Retinal pigment epithelial cell (primary cell): ENCODE measurements at regions not wholly inside any gene's neighbourhood (a gene's known extent, or its start where the extent isn't known, plus 50 kb on each side); places are given as distances from the start of the nearest gene placed in this dataset.
"Not testable (repeated sequence)": the region's sequence is repeated elsewhere in the genome, so short reads cannot be mapped to it uniquely, and the experiment has no call there.

Experiments used
- DNase-seq: peaks from one replicate; pipeline ENCODE4 v3.0.0-alpha.2; 2010; ENCODE audit warnings: low read depth
- H3K4me3 ChIP-seq: 2 replicates; pipeline ENCODE4 v1.5.1; 2011; ENCODE audit warnings: mild to moderate bottlenecking, low read length, control low read depth, moderate library complexity

DNA sequence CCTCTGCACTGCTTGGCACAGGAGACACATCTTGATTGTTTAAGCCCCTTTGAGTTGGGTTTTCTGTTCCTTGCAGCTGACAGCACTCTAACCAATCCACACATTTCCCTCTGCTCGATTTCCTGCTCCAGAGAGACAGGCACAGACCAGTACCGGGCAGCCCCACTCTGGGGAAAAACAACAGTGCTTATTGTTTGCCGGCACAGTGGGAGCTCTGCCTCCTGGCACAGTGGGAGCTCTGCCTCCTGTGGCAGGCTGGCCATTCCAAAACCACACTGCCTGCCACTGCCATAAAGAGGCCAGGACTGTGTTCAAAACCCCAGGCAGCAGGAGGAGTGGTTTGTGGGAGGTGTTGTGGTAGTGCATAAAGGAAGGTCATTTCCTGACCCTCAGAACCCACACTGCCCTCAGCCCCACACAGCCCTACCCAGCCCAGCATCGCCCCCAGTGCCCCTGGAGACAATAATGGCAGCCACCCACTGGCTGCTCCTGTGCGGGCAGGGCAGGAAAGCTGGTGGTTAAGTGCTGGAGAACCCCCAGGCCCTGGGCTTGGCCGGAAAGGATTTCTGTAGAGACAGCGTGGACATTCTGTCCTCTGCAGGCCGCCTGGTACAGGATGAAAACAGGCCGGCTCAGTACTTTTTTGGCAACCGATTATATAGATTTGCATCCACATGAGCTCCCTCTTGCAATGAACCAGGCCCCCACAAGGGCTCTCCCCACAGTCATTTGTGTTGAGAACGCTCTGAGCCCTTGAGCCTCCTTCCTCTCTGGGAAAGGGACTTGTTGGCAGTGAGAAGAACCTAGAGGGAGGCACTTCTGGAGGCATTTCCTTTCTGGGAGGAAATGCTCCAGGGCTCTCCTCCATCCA, 182.8 kb downstream of the TRIM43 start:
- DNase-seq, H3K4me3 ChIP-seq: not testable (repeated sequence)

- H3K4me3 ChIP-seq, DNase-seq: not testable (repeated sequence)
Measured at GRCh38 chr2:95775193-95775531, 183.4 kb downstream of the TRIM43 start.
